Naive B cell (primary cell): ENCODE measurements at regions not wholly inside any gene's neighbourhood (a gene's known extent, or its start where the extent isn't known, plus 50 kb on each side); places are given as distances from the start of the nearest gene placed in this dataset.

Source experiments
- ATAC-seq, 2 donors: fragments of 150-1000 bp; cut with Tn5 transposase; 2 replicates each; pipeline ENCODE4 v1.10.0; 2021; ENCODE audit warnings: low read depth in 2 of 2, mild to moderate bottlenecking in 2 of 2, moderate library complexity in 2 of 2
- DNase-seq: peaks from one replicate; pipeline ENCODE4 v3.0.0; 2022
- H3K27ac Mint-ChIP-seq, 6 donors: one replicate each; pipeline ENCODE4 v1.8.0; 2020 to 2022; ENCODE audit warnings: mild to moderate bottlenecking in 6 of 6, mixed read lengths in 6 of 6, moderate library complexity in 5 of 6, inconsistent platforms in 2 of 6
- H3K27me3 Mint-ChIP-seq, 3 donors: one replicate each; pipeline ENCODE4 v1.8.0; 2021 to 2022; ENCODE audit warnings: mixed read lengths in 3 of 3, mild to moderate bottlenecking in 1 of 3
- H3K36me3 Mint-ChIP-seq, 2 donors: one replicate each; pipeline ENCODE4 v1.8.0; 2020 to 2022; ENCODE audit warnings: mixed read lengths in 2 of 2, inconsistent platforms in 1 of 2, mild to moderate bottlenecking in 1 of 2
- H3K4me1 Mint-ChIP-seq, 3 donors: one replicate each; pipeline ENCODE4 v1.8.0; 2020 to 2022; ENCODE audit warnings: mixed read lengths in 3 of 3, inconsistent platforms in 1 of 3, mild to moderate bottlenecking in 1 of 3, moderate library complexity in 1 of 3
- H3K4me3 Mint-ChIP-seq, 8 donors: one replicate each; pipeline ENCODE4 v1.8.0; 2020 to 2022; ENCODE audit warnings: mild to moderate bottlenecking in 8 of 8, mixed read lengths in 8 of 8, moderate library complexity in 8 of 8, inconsistent platforms in 2 of 8
- H3K9me3 Mint-ChIP-seq, 7 donors: one replicate each; pipeline ENCODE4 v1.8.0; 2020 to 2022; ENCODE audit warnings: mixed read lengths in 7 of 7, mild to moderate bottlenecking in 5 of 7, inconsistent platforms in 2 of 7, moderate library complexity in 1 of 7

DNA sequence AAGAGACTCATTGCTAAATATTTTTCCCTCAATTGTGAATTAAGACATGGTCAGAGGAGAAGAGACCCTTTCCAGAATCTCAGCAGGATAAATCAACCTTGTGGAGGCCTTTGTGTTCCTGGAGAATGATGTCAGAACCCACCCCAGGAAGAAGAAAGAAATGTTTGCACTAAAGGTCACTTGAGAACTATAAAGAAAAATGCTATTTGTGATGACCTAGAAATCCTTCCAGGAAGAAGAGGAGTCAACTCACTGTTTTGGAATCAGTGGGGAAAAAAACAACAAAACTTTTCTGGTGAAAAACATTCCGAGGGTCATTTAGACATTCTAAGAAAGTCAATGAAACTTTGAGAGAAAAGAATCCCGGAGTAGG is 129.1 kb upstream of the ANKRD1 start:
- Mint-ChIP-seq H3K4me1 (no peaks in the 10 kb centered on the region), H3K4me3 (no peak overlapping the region), H3K36me3 (no peaks in the 10 kb centered on the region), H3K27ac (no peak overlapping the region), H3K27me3 (no peaks in the 10 kb centered on the region), H3K9me3 (peaks cover 0 to 3% (median 0%) of the 10 kb centered on the region in 7 donors)
- ATAC-seq: no peak
- DNase-seq: no peak

DNA sequence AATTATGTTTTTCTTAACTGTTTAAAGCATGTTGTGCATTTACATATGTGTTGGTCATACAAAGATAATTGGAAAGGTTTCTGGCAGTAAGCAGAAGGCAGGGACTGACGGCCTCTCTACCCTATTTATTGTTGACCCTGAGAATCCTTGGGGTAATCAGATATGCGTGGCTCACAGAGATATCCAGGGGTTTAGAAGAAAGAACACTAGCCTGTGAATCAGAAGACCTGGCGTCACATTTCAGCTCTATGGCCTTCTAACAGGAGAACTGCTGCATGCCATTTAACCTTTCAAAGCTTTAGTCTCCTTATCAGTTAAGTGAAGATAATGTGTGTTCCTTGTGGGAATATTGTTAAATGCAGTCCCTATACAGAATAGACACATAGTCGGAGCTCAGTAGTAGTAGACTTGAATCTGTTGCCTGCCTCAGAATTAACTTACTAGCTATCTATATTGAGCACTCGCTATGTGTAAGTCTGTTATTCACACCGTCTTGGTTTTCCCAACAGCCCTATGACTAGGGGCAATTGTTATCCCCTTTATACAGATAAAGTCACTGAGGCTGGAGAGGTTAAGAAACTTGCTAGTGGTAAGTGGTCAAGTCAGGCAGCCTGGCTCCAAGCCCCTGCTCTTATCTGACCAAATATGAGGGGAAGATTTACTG is 129.6 kb upstream of the ANKRD1 start:
- Mint-ChIP-seq H3K9me3 (peaks cover 0 to 3% (median 0%) of the 10 kb centered on the region in 7 donors), H3K27me3 (no peaks in the 10 kb centered on the region), H3K27ac (no peak overlapping the region), H3K36me3 (no peaks in the 10 kb centered on the region), H3K4me1 (no peaks in the 10 kb centered on the region), H3K4me3 (no peak overlapping the region)
- DNase-seq: no peak
- ATAC-seq: no peak

DNA sequence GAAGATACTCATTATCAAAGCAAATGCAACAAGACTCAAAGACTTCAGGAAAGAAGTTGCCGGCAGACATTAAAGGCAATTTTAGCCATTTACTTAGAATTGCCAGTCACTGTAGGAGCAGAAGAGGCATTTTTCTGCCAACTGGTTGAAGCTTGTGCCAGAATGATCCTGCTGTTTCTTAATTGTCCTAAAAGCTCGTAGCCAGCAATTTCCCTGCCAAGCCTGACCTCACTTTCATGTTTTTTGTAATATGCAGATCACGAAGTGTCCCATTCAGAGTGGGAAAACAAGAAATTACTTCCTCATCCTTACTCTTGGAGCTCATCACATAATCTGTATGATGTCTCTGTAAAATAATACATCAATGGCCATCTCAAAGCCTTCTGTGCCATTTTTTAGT is 130.9 kb upstream of the ANKRD1 start:
- no peaks in the 10 kb centered on the region for H3K27me3 Mint-ChIP-seq
- H3K4me3 Mint-ChIP-seq: no peak overlapping the region
- ATAC-seq (no peak), DNase-seq (no peak)
- no peaks in the 10 kb centered on the region for H3K4me1 Mint-ChIP-seq
- H3K27ac Mint-ChIP-seq: no peak overlapping the region
- H3K36me3 Mint-ChIP-seq: no peaks in the 10 kb centered on the region
- H3K9me3 Mint-ChIP-seq: no peaks in the 10 kb centered on the region

DNA sequence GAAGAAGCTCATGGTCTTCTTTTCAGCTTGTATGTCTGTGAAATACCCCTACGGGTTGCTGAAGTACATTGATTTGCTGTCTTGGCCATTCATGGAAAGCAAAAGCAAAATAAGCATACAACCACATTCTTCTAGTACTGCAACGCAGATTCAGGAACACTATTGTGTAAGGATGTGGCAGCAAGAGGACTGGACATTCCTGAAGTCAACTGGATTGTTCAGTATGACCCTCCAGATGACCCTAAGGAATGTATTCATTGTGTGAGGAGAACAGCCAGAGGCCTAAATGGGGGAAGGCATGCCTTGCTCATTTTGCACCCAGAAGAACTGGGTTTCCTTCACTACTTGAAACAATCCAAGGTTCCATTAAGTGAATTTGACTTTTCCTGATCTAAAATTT is 133.4 kb upstream of the ANKRD1 start:
- H3K36me3 Mint-ChIP-seq: no peaks in the 10 kb centered on the region
- no peak overlapping the region for H3K4me3 Mint-ChIP-seq
- no peaks in the 10 kb centered on the region for H3K27me3 Mint-ChIP-seq
- no peak for ATAC-seq
- no peak overlapping the region for H3K27ac Mint-ChIP-seq
- DNase-seq: no peak
- H3K4me1 Mint-ChIP-seq: no peaks in the 10 kb centered on the region
- no peaks in the 10 kb centered on the region for H3K9me3 Mint-ChIP-seq

DNA sequence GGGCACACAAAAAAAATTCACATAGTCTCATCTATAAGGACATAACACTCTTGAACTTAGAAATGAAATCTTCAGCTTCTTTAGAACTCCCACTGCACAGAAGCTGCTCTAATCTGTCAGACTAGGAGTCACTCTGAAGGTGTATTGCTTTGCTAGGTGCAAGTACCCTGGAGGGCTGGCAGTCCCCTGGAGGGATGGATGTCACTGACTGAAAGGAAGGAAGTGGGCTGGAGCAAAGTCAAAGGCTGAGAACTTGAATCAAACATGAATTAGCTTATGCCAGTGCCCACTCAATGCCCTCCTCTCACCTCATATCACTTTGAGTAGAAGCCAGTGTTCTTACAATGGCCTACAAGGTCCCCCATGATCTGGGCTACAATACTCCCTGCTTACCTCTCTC is 140.3 kb upstream of the ANKRD1 start:
- no peak overlapping the region for H3K4me3 Mint-ChIP-seq
- no peaks in the 10 kb centered on the region for H3K27me3 Mint-ChIP-seq
- no peaks in the 10 kb centered on the region for H3K9me3 Mint-ChIP-seq
- H3K36me3 Mint-ChIP-seq: no peaks in the 10 kb centered on the region
- H3K4me1 Mint-ChIP-seq: no peaks in the 10 kb centered on the region
- DNase-seq (no peak), ATAC-seq (no peak)
- H3K27ac Mint-ChIP-seq: peak overlapping the region in 1 of 6 donors; percentile 57

DNA sequence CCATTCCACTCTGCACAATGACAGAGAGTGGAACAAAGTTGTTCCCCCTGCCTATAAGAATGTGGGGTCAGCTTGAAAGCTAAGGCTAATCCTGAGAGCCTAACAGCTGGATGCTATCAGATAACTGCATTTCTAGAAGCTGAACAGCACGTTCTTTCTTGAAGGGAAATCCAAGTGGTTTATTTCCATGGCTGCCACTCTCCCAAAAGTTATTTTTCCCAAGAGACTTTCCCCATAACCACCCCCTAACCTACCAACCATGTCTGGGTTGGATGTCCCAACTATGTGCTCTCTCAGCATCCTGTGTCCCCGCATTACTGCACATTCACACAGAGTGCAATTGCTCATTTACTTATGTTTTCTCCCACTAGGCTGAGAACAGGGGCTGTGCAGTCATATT is 140.7 kb upstream of the ANKRD1 start:
- DNase-seq (no peak), ATAC-seq (no peak)
- Mint-ChIP-seq H3K9me3 (no peaks in the 10 kb centered on the region), H3K27me3 (no peaks in the 10 kb centered on the region), H3K36me3 (no peaks in the 10 kb centered on the region), H3K4me3 (no peak overlapping the region), H3K27ac (peak overlapping the region in 1 of 6 donors; percentile 57), H3K4me1 (no peaks in the 10 kb centered on the region)

DNA sequence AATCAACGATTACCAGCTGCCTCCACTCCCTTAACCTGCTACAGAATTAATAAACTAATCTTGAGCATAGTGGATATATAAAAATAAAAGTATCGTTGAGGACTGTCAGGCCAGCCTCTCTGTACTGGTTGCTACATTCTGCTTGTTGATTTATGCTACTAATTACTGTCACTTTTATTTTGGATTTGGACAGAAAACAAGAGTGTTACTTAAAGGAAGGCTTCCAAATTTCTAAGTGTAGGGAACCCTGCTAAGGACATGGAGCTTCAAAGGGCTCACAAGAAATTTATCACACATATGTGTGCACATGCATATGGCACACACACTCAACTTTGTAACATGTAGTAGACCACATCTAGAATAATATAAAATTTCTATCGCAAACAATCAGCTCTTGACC is 141.2 kb upstream of the ANKRD1 start:
- ATAC-seq: no peak
- no peak for DNase-seq
- H3K4me1 Mint-ChIP-seq: no peaks in the 10 kb centered on the region
- H3K9me3 Mint-ChIP-seq: no peaks in the 10 kb centered on the region
- H3K27ac Mint-ChIP-seq: no peak overlapping the region
- H3K4me3 Mint-ChIP-seq: no peak overlapping the region
- peaks cover 0 to 1% (median 0%) of the 10 kb centered on the region in 3 donors for H3K27me3 Mint-ChIP-seq
- H3K36me3 Mint-ChIP-seq: no peaks in the 10 kb centered on the region

DNA sequence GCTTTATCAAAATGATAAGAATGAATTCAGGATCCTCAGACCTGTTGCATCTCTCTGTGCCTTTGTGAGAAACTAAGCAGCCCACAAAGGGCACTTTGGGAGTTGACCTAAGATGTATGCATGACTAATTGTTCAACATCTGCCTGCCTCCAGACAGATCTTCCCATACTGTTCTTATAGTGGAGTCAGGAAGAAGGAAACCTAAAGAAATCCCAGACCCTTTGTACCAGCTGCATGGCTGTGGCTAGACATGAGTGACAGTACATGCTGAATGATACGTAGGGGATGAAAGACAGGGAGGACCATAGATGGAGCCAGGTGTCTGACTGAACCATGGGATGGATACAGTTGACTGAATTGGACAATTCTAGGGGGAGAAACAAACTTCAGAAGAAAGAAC is 148.7 kb upstream of the PCGF5 start:
- Mint-ChIP-seq H3K4me3 (no peak overlapping the region), H3K27ac (peak overlapping the region in 1 of 6 donors; percentile 55), H3K27me3 (peaks cover 15 to 22% (median 20%) of the 10 kb centered on the region in 3 donors), H3K36me3 (no peaks in the 10 kb centered on the region), H3K9me3 (peaks cover 0 to 4% (median 3%) of the 10 kb centered on the region in 7 donors), H3K4me1 (no peaks in the 10 kb centered on the region)
- ATAC-seq (no peak), DNase-seq (no peak)

DNA sequence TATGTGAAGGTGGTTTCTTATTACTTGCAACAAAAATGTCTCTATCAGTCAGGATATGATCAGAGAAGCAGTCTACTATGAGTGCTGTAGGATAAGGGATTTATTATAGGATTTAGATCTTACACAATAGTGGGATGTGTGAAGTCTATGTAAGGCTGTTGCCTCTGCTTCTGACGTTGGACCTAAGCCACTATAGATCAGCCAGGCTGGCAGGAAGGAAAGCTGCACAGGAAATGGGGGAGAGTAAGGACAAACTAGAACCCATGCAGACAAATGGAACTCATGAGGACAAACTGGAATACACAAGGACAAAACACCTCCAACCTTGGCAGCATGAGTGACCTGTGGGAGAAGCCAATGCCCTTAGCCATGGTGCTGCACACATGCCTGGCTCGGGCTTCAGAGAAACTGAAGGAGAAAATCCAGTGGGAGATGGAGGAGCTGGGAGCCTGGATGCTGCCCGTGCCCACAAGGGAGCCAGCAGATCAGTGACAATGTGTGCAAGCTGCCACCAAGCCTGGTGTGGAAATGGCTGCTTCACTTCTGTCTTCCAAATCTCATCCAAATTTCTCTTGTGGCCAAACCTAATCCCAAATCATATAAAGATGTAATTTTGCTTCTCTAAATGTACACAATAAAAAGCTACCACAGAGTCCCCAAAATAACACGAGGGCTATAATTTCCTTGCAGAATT is 147.0 kb upstream of the PCGF5 start:
- Mint-ChIP-seq H3K27me3 (peaks cover 16 to 34% (median 27%) of the 10 kb centered on the region in 3 donors), H3K27ac (no peak overlapping the region), H3K4me1 (no peaks in the 10 kb centered on the region), H3K9me3 (peaks cover 0 to 4% (median 3%) of the 10 kb centered on the region in 7 donors), H3K4me3 (no peak overlapping the region), H3K36me3 (no peaks in the 10 kb centered on the region)
- DNase-seq: no peak
- ATAC-seq: no peak

DNA sequence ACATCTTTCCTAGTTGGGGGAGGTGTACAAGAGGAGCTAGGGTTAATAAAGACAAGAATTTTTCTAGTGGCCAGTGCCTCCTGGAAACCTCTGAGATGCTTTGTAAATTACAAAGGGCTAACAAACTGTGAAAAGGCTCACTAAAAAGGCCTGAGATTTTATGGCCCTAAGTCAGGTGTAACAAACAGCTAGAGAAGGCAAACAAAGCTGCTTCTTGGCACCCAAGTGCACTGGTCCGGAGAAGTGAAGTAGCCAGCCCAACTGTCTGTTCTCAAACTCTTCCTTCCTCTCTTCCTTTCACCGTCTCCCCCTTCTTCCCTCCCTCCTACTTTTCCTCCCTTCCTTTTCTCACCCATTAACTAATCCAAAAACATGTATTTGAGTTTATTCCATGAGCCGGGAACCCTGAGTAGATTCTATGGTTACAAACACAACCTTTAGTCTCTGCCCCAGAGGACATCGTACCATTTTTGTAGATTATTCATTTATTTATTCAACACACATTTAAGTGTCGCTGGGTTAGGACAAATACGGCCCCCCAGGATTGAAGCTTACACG is 143.4 kb upstream of the PCGF5 start:
- no peak for ATAC-seq
- H3K27ac Mint-ChIP-seq: no peak overlapping the region
- H3K9me3 Mint-ChIP-seq: peaks cover 0 to 4% (median 3%) of the 10 kb centered on the region in 7 donors
- H3K27me3 Mint-ChIP-seq: peaks cover 8 to 39% (median 28%) of the 10 kb centered on the region in 3 donors
- no peak for DNase-seq
- no peak overlapping the region for H3K4me3 Mint-ChIP-seq
- H3K36me3 Mint-ChIP-seq: no peaks in the 10 kb centered on the region
- no peaks in the 10 kb centered on the region for H3K4me1 Mint-ChIP-seq

DNA sequence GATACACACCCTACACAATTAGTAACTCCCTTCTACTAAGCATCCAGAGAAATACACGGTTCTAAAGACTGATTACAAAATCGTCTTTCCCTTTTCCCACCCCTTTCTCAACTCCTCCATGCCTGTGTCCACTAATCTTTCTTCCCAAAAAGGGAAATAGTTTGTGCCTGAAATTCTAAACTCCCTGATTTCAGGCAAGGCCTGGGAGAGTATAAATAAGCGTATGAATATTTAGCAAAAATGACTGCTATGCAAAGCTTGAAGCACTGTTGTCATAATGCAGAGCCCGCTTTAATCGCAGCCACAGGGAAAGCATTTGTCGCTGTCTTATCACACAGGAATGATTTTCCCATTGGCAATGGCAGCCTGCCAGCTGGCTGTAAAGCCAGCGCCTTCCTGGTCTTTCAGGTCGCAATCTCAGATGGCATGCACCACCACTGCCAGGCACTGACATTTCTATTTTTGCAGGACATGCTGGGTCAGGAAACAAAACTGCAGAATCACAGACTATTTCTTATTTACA is 142.9 kb upstream of the PCGF5 start:
- peaks cover 0 to 5% (median 2%) of the 10 kb centered on the region in 7 donors for H3K9me3 Mint-ChIP-seq
- H3K36me3 Mint-ChIP-seq: no peaks in the 10 kb centered on the region
- H3K27ac Mint-ChIP-seq: no peak overlapping the region
- H3K4me1 Mint-ChIP-seq: no peaks in the 10 kb centered on the region
- ATAC-seq: no peak
- no peak overlapping the region for H3K4me3 Mint-ChIP-seq
- H3K27me3 Mint-ChIP-seq: peaks cover 5 to 34% (median 22%) of the 10 kb centered on the region in 3 donors
- DNase-seq: no peak

DNA sequence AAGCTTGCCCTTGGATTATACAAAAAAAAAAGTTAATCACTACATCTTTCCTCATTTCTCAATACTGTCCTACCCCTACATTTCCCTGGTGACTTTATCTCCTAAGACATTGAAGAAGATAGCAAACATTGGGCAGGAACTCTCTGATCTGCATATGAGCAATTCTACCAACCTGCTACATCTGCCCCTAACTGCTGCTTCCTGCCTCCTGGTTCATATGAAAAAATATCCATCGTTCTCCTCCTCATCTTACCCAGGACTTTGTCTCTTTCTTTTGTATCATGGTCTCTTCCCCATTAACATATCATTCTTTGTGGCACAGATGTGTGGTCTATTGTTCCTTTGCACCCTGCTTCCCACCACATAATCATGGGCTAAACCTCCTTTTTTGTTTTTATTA is 139.7 kb upstream of the PCGF5 start:
- H3K9me3 Mint-ChIP-seq: peaks cover 0 to 3% (median 0%) of the 10 kb centered on the region in 7 donors
- H3K27ac Mint-ChIP-seq: no peak overlapping the region
- no peak overlapping the region for H3K4me3 Mint-ChIP-seq
- no peak for DNase-seq
- no peak for ATAC-seq
- H3K36me3 Mint-ChIP-seq: no peaks in the 10 kb centered on the region
- H3K4me1 Mint-ChIP-seq: no peaks in the 10 kb centered on the region
- peaks cover 0 to 27% (median 19%) of the 10 kb centered on the region in 3 donors for H3K27me3 Mint-ChIP-seq

DNA sequence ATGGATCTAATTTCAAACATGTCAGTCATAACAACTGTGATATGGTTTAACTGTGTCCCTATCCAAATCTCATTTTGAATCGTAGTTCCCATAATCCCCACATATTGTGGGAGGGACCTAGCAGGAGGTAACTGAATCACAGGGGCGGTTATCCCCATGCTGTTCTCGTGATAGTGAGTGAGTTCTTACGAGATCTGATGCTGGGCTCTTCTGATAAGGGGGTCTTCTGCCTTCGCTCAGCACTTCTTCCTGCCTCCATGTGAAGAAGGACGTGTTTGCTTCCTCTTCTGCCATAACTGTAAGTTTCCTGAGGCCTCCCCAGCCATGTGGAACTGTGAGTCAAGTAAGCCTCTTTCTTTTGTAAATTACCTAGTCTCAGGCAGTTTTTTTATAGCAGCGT is 138.0 kb upstream of the PCGF5 start:
- no peaks in the 10 kb centered on the region for H3K4me1 Mint-ChIP-seq
- ATAC-seq: no peak
- no peak overlapping the region for H3K4me3 Mint-ChIP-seq
- peaks cover 0 to 16% (median 11%) of the 10 kb centered on the region in 3 donors for H3K27me3 Mint-ChIP-seq
- no peaks in the 10 kb centered on the region for H3K36me3 Mint-ChIP-seq
- H3K9me3 Mint-ChIP-seq: peaks cover 0 to 3% (median 0%) of the 10 kb centered on the region in 7 donors
- no peak for DNase-seq
- H3K27ac Mint-ChIP-seq: no peak overlapping the region
